ENCODE measurements at regions not wholly inside any gene's neighbourhood (a gene's known extent, or its start where the extent isn't known, plus 50 kb on each side); places are given as distances from the start of the nearest gene placed in this dataset.

- TF ChIP-seq CTCF (IDR thresholded peaks at IDR 0.05; ENCODE audit: low read depth, low read length): no peak
- no peak for TF ChIP-seq EZH2phosphoT487 (IDR thresholded peaks at IDR 0.05; ENCODE audit: low read depth)
Measured at GRCh38 chr15:62809968-62810260, 232.6 kb upstream of the TPM1 start.

Measured in OCI-LY3 (cell line).